Small intestine (tissue), 7 donors: ENCODE measurements at regions not wholly inside any gene's neighbourhood (a gene's known extent, or its start where the extent isn't known, plus 50 kb on each side); places are given as distances from the start of the nearest gene placed in this dataset.

Experiments used
- DNase-seq, 2 donors: peaks; one replicate each; pipeline versions ENCODE4 v3.0.0 to v3.0.0-alpha.2; 2013
- FAIRE-seq: peaks from 2 replicates; lab custom pipeline; 2012; peaks lifted over from hg19 to GRCh38; lab: Jason Lieb, UNC
- H3K27ac ChIP-seq, 3 donors: one replicate each; pipeline ENCODE4 v1.5.1; 2013; ENCODE audit warnings: low read length in 2 of 3, mild to moderate bottlenecking in 2 of 3, control low read depth in 1 of 3, inconsistent platforms in 1 of 3, low read depth in 1 of 3, moderate library complexity in 1 of 3
- H3K27me3 ChIP-seq, 3 donors: one replicate each; pipeline ENCODE4 v1.6.1; 2013; ENCODE audit warnings: low read length in 3 of 3, inconsistent platforms in 1 of 3; ENCODE audit not compliant: control insufficient read depth in 3 of 3, insufficient read depth in 3 of 3
- H3K36me3 ChIP-seq, 3 donors: one replicate each; pipeline ENCODE4 v1.6.1; 2013; ENCODE audit warnings: low read length in 3 of 3, inconsistent platforms in 1 of 3, low read depth in 1 of 3, mild to moderate bottlenecking in 1 of 3, moderate library complexity in 1 of 3; ENCODE audit not compliant: control insufficient read depth in 3 of 3, insufficient read depth in 2 of 3
- H3K4me1 ChIP-seq, 3 donors: one replicate each; pipeline ENCODE4 v1.6.1; 2013; ENCODE audit warnings: low read length in 2 of 3, inconsistent platforms in 1 of 3, low read depth in 1 of 3, mild to moderate bottlenecking in 1 of 3, moderate library complexity in 1 of 3; ENCODE audit not compliant: control insufficient read depth in 3 of 3, insufficient read depth in 2 of 3
- H3K4me3 ChIP-seq, 3 donors: one replicate each; pipeline ENCODE4 v1.5.1; 2013; ENCODE audit warnings: low read length in 3 of 3, control low read depth in 1 of 3, inconsistent platforms in 1 of 3, low read depth in 1 of 3, mild to moderate bottlenecking in 1 of 3, moderate library complexity in 1 of 3
- H3K9me3 ChIP-seq, 2 donors: one replicate each; pipeline ENCODE4 v1.6.1; 2013; ENCODE audit warnings: low read depth in 1 of 2, low read length in 1 of 2; ENCODE audit not compliant: control insufficient read depth in 2 of 2, insufficient read depth in 1 of 2
- WGBS, 3 donors: extraction: QIAGEN DNeasy Blood & Tissue Kit; methylation state at CpG; one replicate each; pipeline ENCODE4 v1.1.7; 2013; 5-methylcytosine and 5-hydroxymethylcytosine counted together
- donor health status: healthy with polysubstance abuse.
- donor health status: control.
- donor health status: control.
- donor health status: Bipolar disorder and iron deficiency.
- donor health status: healthy.

- no peak overlapping the region for H3K4me3 ChIP-seq
- H3K4me1 ChIP-seq: no peaks in the 10 kb centered on the region
- no peaks in the 10 kb centered on the region for H3K27me3 ChIP-seq
- DNase-seq: no peak
- H3K27ac ChIP-seq: no peak overlapping the region
- FAIRE-seq: no peak
- H3K36me3 ChIP-seq: no peaks in the 10 kb centered on the region
- H3K9me3 ChIP-seq: peaks cover 0 to 6% of the 10 kb centered on the region in 2 donors
- 73 to 84% (median 84%) methylated on average over 10 of the region's 10 CpGs for WGBS, 3 donors
Measured at GRCh38 chr6:163983679-163984078, 569.2 kb downstream of the QKI start.

- no peak for FAIRE-seq
- no peak overlapping the region for H3K27ac ChIP-seq
Measured at GRCh38 chr6:163974322-163974721, 559.8 kb downstream of the QKI start.

GRCh38 chr6:163971841-163972838, 557.6 kb downstream of the QKI start:
- peaks cover 0 to 6% (median 0%) of the 10 kb centered on the region in 3 donors for H3K27me3 ChIP-seq
- no peak overlapping the region for H3K4me3 ChIP-seq
- no peak overlapping the region for H3K27ac ChIP-seq
- H3K4me1 ChIP-seq: no peaks in the 10 kb centered on the region
- DNase-seq (no peak), FAIRE-seq (no peak)
- H3K36me3 ChIP-seq: no peaks in the 10 kb centered on the region
- WGBS, 3 donors: 85 to 87% (median 87%) methylated on average over 59 of the region's 59 CpGs
- peaks cover 2 to 3% of the 10 kb centered on the region in 2 donors for H3K9me3 ChIP-seq

More at GRCh38 chr6:163974322-163974721, 559.8 kb downstream of the QKI start:
- H3K27me3 ChIP-seq: peaks cover 0 to 6% (median 0%) of the 10 kb centered on the region in 3 donors
- 32 to 46% (median 46%) methylated on average over 2 of the region's 2 CpGs for WGBS, 3 donors
- H3K4me1 ChIP-seq: no peaks in the 10 kb centered on the region
- no peak for DNase-seq
- H3K4me3 ChIP-seq: no peak overlapping the region
- H3K9me3 ChIP-seq: peaks cover 3 to 4% of the 10 kb centered on the region in 2 donors
- H3K36me3 ChIP-seq: no peaks in the 10 kb centered on the region

- peaks cover 2 to 3% of the 10 kb centered on the region in 2 donors for H3K9me3 ChIP-seq
- H3K27ac ChIP-seq: no peak overlapping the region
- DNase-seq (no peak), FAIRE-seq (no peak)
- H3K36me3 ChIP-seq: no peaks in the 10 kb centered on the region
- H3K4me3 ChIP-seq: no peak overlapping the region
- peaks cover 0 to 6% (median 0%) of the 10 kb centered on the region in 3 donors for H3K27me3 ChIP-seq
- WGBS, 3 donors: 75 to 81% (median 77%) methylated on average over 13 of the region's 13 CpGs
- H3K4me1 ChIP-seq: no peaks in the 10 kb centered on the region
Measured at GRCh38 chr6:163970846-163971564, 556.5 kb downstream of the QKI start.

GRCh38 chr6:163965426-163966348, 551.2 kb downstream of the QKI start:
- FAIRE-seq: no peak
- DNase-seq: peak in 1 of 2 donors; percentile 41
- H3K4me1 ChIP-seq: peaks cover 0 to 3% (median 0%) of the 10 kb centered on the region in 3 donors
- no peak overlapping the region for H3K4me3 ChIP-seq
- no peaks in the 10 kb centered on the region for H3K36me3 ChIP-seq
- H3K9me3 ChIP-seq: no peaks in the 10 kb centered on the region
- no peaks in the 10 kb centered on the region for H3K27me3 ChIP-seq
- H3K27ac ChIP-seq: no peak overlapping the region
- 26 to 43% (median 29%) methylated on average over 14 of the region's 14 CpGs for WGBS, 3 donors

GRCh38 chr6:163964789-163965188, 550.3 kb downstream of the QKI start:
- FAIRE-seq: no peak
- no peaks in the 10 kb centered on the region for H3K9me3 ChIP-seq
- no peak overlapping the region for H3K27ac ChIP-seq
- H3K4me1 ChIP-seq: peaks cover 0 to 3% (median 0%) of the 10 kb centered on the region in 3 donors
- 78 to 80% (median 78%) methylated on average over 6 of the region's 6 CpGs for WGBS, 3 donors
- no peak for DNase-seq
- no peaks in the 10 kb centered on the region for H3K27me3 ChIP-seq
- H3K4me3 ChIP-seq: no peak overlapping the region
- H3K36me3 ChIP-seq: no peaks in the 10 kb centered on the region

GRCh38 chr6:163963205-163964120, 548.9 kb downstream of the QKI start:
- Histone ChIP-seq H3K27ac (no peak overlapping the region), H3K9me3 (no peaks in the 10 kb centered on the region), H3K36me3 (no peaks in the 10 kb centered on the region), H3K4me3 (no peak overlapping the region), H3K27me3 (no peaks in the 10 kb centered on the region), H3K4me1 (peaks cover 0 to 3% (median 0%) of the 10 kb centered on the region in 3 donors)
- DNase-seq (no peak), FAIRE-seq (no peak)
- WGBS, 3 donors: 77 to 80% (median 79%) methylated on average over 23 of the region's 23 CpGs
